ENCODE measurements at regions not wholly inside any gene's neighbourhood (a gene's known extent, or its start where the extent isn't known, plus 50 kb on each side); places are given as distances from the start of the nearest gene placed in this dataset.

DNA sequence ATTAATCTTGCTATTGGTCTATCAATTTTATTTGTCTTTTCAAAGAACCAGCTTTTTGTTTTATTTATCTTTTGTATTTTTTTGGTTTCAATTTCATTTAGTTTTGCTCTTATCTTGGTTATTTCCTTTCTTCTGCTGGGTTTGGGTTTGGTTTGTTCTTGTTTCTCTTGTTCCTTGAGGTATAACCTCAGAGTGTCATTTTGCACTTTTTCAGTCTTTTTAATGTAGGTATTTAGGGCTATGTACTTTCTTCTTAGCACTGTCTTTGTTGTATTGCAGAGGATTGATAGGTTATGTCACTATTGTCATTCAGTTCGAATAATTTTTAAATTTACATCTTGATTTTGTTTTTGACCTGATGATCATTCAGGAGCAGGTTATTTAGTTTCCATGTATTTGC lies 92.7 kb upstream of the DCD start:
- TF ChIP-seq, protein P1, sequence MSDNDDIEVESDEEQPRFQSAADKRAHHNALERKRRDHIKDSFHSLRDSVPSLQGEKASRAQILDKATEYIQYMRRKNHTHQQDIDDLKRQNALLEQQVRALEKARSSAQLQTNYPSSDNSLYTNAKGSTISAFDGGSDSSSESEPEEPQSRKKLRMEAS (IDR thresholded peaks at IDR 0.05), result no peak
- TF ChIP-seq TEAD4 (IDR thresholded peaks at IDR 0.05) (no peak), ZBTB7A (IDR thresholded peaks at IDR 0.05; ENCODE audit: low read depth) (no peak), FOXM1 (IDR thresholded peaks at IDR 0.05; ENCODE audit: borderline replicate concordance, low read depth) (no peak), REST (IDR thresholded peaks at IDR 0.05; ENCODE audit: low read depth) (no peak), EGR1 (IDR thresholded peaks at IDR 0.05) (no peak), TAF1 (IDR thresholded peaks at IDR 0.05; ENCODE audit: low read depth) (no peak), TCF12 (IDR thresholded peaks at IDR 0.05; ENCODE audit: low read depth) (no peak), CREB1 (IDR thresholded peaks at IDR 0.05; ENCODE audit: low read depth) (no peak), RAD21 (IDR thresholded peaks at IDR 0.05; ENCODE audit: low read depth) (no peak), YY1 (IDR thresholded peaks at IDR 0.05; ENCODE audit: low read depth) (no peak), NFIC (IDR thresholded peaks at IDR 0.05) (no peak)

DNA sequence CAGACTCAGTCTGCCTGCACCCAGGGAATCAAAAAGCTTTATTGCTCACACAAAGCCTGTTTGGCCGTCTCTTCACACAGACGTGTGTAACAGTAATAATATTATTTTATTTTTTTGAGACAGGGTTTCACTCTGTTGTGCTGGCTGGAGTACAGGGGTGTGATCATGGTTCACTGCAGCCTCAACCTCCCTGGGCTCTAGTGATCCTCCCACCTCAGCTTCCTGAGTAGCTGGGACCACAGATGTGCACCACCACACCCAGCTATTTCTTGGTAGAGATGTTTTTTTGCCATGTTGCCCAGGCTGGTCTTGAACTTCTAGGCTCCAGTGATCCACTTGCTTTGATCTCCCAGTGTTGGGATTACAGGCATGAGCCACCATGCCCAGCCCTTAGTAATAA lies 88.4 kb upstream of the DCD start:
- no peak for TF ChIP-seq CREB1 (IDR thresholded peaks at IDR 0.05; ENCODE audit: low read depth)
- no peak for TF ChIP-seq EP300 (IDR thresholded peaks at IDR 0.05; ENCODE audit: borderline replicate concordance)
- TF ChIP-seq, protein P1 (IDR thresholded peaks at IDR 0.05), result no peak
- no peak for TF ChIP-seq RAD21 (IDR thresholded peaks at IDR 0.05; ENCODE audit: low read depth)
- TF ChIP-seq EGR1 (IDR thresholded peaks at IDR 0.05), result no peak
- TF ChIP-seq, protein P2, sequence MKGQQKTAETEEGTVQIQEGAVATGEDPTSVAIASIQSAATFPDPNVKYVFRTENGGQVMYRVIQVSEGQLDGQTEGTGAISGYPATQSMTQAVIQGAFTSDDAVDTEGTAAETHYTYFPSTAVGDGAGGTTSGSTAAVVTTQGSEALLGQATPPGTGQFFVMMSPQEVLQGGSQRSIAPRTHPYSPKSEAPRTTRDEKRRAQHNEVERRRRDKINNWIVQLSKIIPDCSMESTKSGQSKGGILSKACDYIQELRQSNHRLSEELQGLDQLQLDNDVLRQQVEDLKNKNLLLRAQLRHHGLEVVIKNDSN (IDR thresholded peaks at IDR 0.05), result no peak
- TF ChIP-seq TEAD4 (IDR thresholded peaks at IDR 0.05), result no peak
- no peak for TF ChIP-seq TCF12 (IDR thresholded peaks at IDR 0.05; ENCODE audit: low read depth)
- TF ChIP-seq YY1 (IDR thresholded peaks at IDR 0.05; ENCODE audit: low read depth), result no peak
- no peak for TF ChIP-seq NFIC (IDR thresholded peaks at IDR 0.05)
- TF ChIP-seq TAF1 (IDR thresholded peaks at IDR 0.05; ENCODE audit: low read depth), result no peak
- TF ChIP-seq ZBTB7A (IDR thresholded peaks at IDR 0.05; ENCODE audit: low read depth), result no peak
- TF ChIP-seq FOXM1 (IDR thresholded peaks at IDR 0.05; ENCODE audit: borderline replicate concordance, low read depth), result no peak

- TF ChIP-seq, protein P2 (IDR thresholded peaks at IDR 0.05), result no peak
- no peak for TF ChIP-seq NFIC (IDR thresholded peaks at IDR 0.05)
- TF ChIP-seq TAF1 (IDR thresholded peaks at IDR 0.05; ENCODE audit: low read depth), result no peak
- TF ChIP-seq RAD21 (IDR thresholded peaks at IDR 0.05; ENCODE audit: low read depth), result no peak
- TF ChIP-seq EP300 (IDR thresholded peaks at IDR 0.05; ENCODE audit: borderline replicate concordance), result no peak
- TF ChIP-seq TCF12 (IDR thresholded peaks at IDR 0.05; ENCODE audit: low read depth), result no peak
- no peak for TF ChIP-seq EGR1 (IDR thresholded peaks at IDR 0.05)
- TF ChIP-seq, protein P1 (IDR thresholded peaks at IDR 0.05), result no peak
- no peak for TF ChIP-seq FOXM1 (IDR thresholded peaks at IDR 0.05; ENCODE audit: borderline replicate concordance, low read depth)
- TF ChIP-seq CEBPB (IDR thresholded peaks at IDR 0.05), result no peak
- TF ChIP-seq CREB1 (IDR thresholded peaks at IDR 0.05; ENCODE audit: low read depth), result no peak
- no peak for TF ChIP-seq ZBTB7A (IDR thresholded peaks at IDR 0.05; ENCODE audit: low read depth)
- no peak for TF ChIP-seq TEAD4 (IDR thresholded peaks at IDR 0.05)
- no peak for TF ChIP-seq YY1 (IDR thresholded peaks at IDR 0.05; ENCODE audit: low read depth)
- TF ChIP-seq REST (IDR thresholded peaks at IDR 0.05; ENCODE audit: low read depth), result no peak
Observed at GRCh38 chr12:54734196-54734950, 86.2 kb upstream of the DCD start.

DNA sequence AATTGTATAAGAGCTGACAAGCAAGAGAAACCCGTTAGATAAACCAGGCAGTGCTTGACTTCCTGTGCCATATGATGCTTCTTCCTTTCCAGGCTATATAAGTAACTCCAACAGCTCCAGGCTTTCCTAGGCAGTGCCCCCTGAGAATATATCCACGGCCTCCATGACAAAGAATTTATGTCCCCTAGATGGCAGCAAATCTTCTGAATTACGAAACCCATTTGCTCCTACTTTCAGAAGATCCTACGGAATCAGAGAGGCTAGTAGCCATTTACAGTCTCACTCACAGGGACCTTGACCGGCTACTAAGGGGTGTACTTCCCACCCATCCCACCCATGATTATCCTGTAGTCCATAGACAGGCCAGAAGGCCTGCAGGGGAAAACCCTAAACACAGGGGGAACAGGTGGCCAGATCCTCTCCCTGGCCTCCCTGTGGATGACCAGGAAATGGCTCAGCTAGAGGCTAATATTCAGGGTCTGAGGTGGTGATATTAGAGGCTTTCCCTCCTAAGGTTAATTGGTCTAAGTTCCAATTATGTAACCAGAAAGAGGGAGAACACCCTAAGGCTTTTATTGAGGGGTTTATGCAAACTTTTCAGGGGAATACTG lies 77.2 kb upstream of the DCD start:
- TF ChIP-seq TAF1 (IDR thresholded peaks at IDR 0.05; ENCODE audit: low read depth) (no peak), EGR1 (IDR thresholded peaks at IDR 0.05) (no peak), ZBTB7A (IDR thresholded peaks at IDR 0.05; ENCODE audit: low read depth) (no peak), TEAD4 (IDR thresholded peaks at IDR 0.05) (no peak), RAD21 (IDR thresholded peaks at IDR 0.05; ENCODE audit: low read depth) (peak; percentile 34), CEBPB (IDR thresholded peaks at IDR 0.05) (0 out of 2 replicates have a peak, but pooled peaks have one; percentile 27), REST (IDR thresholded peaks at IDR 0.05; ENCODE audit: low read depth) (no peak)
- TF ChIP-seq, protein P1 (IDR thresholded peaks at IDR 0.05), result no peak

Data from Ishikawa (cell line).